Keratinocyte (primary cell): ENCODE measurements at regions not wholly inside any gene's neighbourhood (a gene's known extent, or its start where the extent isn't known, plus 50 kb on each side); places are given as distances from the start of the nearest gene placed in this dataset.

Experiments used
- DNase-seq: peaks from one replicate; pipeline ENCODE4 v3.0.0-alpha.2; 2011; ENCODE audit warnings: low read depth, missing footprints, low spot score
- FAIRE-seq: peaks from 2 replicates; lab custom pipeline; 2011; peaks lifted over from hg19 to GRCh38; lab: Jason Lieb, UNC
- H2AFZ ChIP-seq: 2 replicates; pipeline ENCODE4 v1.6.0; 2012; ENCODE audit warnings: low read length, control low read depth, inconsistent platforms; ENCODE audit not compliant: control insufficient read depth
- H3K27ac ChIP-seq: 2 replicates; pipeline ENCODE4 v1.5.1; 2011; ENCODE audit warnings: low read length; ENCODE audit not compliant: control insufficient read depth, insufficient read depth
- H3K27me3 ChIP-seq: 3 replicates; pipeline ENCODE4 v1.6.0; 2011; ENCODE audit warnings: low read length; ENCODE audit not compliant: control insufficient read depth, insufficient read depth; ENCODE audit errors: extremely low read depth
- H3K36me3 ChIP-seq, 2 experiments: 2 replicates in 1 of 2; 3 replicates in 1 of 2; pipeline ENCODE4 v1.5.1; 2011; ENCODE audit warnings: low read length in 2 of 2, mild to moderate bottlenecking in 1 of 2; ENCODE audit not compliant: control insufficient read depth in 2 of 2, insufficient read depth in 2 of 2; ENCODE audit errors: extremely low read depth in 1 of 2
- H3K4me1 ChIP-seq: 3 replicates; pipeline ENCODE4 v1.5.1; 2011; ENCODE audit warnings: low read length; ENCODE audit not compliant: control insufficient read depth, insufficient read depth; ENCODE audit errors: extremely low read depth
- H3K4me2 ChIP-seq: 3 replicates; pipeline ENCODE4 v1.6.0; 2011; ENCODE audit warnings: low read depth, low read length; ENCODE audit not compliant: control insufficient read depth, insufficient read depth; ENCODE audit errors: extremely low read depth
- H3K4me3 ChIP-seq, 3 experiments: fragments of 200-600 bp in 1 of 3; sonication (generic) in 1 of 3; 2 replicates in 2 of 3; 3 replicates in 1 of 3; pipeline ENCODE4 v1.5.1; 2011 to 2016; ENCODE audit warnings: low read length in 3 of 3, mild to moderate bottlenecking in 3 of 3, control low read depth in 2 of 3, inconsistent platforms in 1 of 3, low read depth in 1 of 3, mixed read lengths in 1 of 3, mixed run types in 1 of 3, moderate library complexity in 1 of 3; ENCODE audit not compliant: control insufficient read depth in 2 of 3, insufficient read depth in 2 of 3; ENCODE audit errors: extremely low read depth in 1 of 3
- H3K79me2 ChIP-seq: 2 replicates; pipeline ENCODE4 v1.6.0; 2012; ENCODE audit warnings: low read length; ENCODE audit not compliant: control insufficient read depth, insufficient read depth
- H3K9ac ChIP-seq: 3 replicates; pipeline ENCODE4 v1.6.0; 2011; ENCODE audit warnings: low read length; ENCODE audit not compliant: control insufficient read depth, insufficient read depth; ENCODE audit errors: extremely low read depth
- H3K9me1 ChIP-seq: 3 replicates; pipeline ENCODE4 v1.6.0; 2011; ENCODE audit warnings: low read length; ENCODE audit not compliant: control insufficient read depth, insufficient read depth; ENCODE audit errors: extremely low read depth
- H3K9me3 ChIP-seq: 2 replicates; pipeline ENCODE4 v1.5.1; 2012; ENCODE audit warnings: low read depth, low read length; ENCODE audit not compliant: control insufficient read depth
- H4K20me1 ChIP-seq: 3 replicates; pipeline ENCODE4 v1.6.0; 2011; ENCODE audit warnings: low read length; ENCODE audit not compliant: control insufficient read depth, insufficient read depth; ENCODE audit errors: extremely low read depth
- EZH2 ChIP-seq: IDR thresholded peaks from one replicate; pipeline ENCODE4 v1.6.1; 2012; ENCODE audit warnings: inconsistent platforms, mild to moderate bottlenecking, low read length, moderate library complexity
- dilution Hi-C: fragments of 300-500 bp; cut with MboI; formaldehyde crosslinking; loops from one replicate; pipeline ENCODE4 v1.7.0; 2020; ENCODE audit warnings: low sequenced_read_pairs; ENCODE audit not compliant: extremely low pct_ligation_motif_present
- TF ChIP-seq, protein P1 (sequence below), 3 experiments: IDR thresholded peaks in 1 of 3; conservative IDR thresholded peaks in 1 of 3; optimal IDR thresholded peaks in 1 of 3; 2 replicates in 2 of 3; 3 replicates in 1 of 3; pipeline versions ENCODE3 to v1.5.1; 2011; ENCODE audit warnings: low read length in 3 of 3, mild to moderate bottlenecking in 3 of 3, moderate library complexity in 2 of 3, control low read depth in 1 of 3, inconsistent platforms in 1 of 3; ENCODE audit not compliant: insufficient read depth in 2 of 3; ENCODE audit errors: extremely low read depth in 1 of 3

DNA sequence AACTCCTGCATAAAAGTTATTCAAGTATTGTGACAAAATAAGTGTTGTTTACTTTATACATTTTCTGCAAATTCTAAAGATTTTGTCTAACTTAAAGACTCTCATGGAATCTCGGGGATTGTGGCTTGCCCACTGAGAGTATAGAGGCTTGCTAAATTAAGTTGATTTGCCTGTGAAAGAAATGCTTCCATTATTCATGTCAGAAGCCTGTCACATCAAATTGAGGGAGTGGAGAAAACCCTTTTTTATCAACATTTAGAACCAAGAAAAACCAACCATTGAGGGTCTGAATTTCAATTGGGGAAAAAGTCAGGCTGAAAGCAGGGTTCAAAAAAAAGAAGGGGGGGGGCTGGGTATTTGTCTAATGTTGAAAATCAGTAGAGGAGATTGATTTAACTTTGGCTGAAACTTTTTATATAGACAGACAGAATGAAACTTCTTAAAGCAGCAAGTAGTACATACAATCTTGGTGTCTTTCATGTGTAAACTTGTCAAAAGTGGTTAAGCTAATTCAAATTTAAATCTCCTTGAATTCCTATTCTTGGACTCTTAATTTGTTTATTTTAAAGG lies 144.8 kb upstream of the CXorf66 start:
- Histone ChIP-seq H4K20me1 (no peaks in the 10 kb centered on the region), H3K9me3 (no peaks in the 10 kb centered on the region), H2AFZ (no peak overlapping the region), H3K4me2 (no peak overlapping the region), H3K36me3 (no peaks in the 10 kb centered on the region), H3K27me3 (peaks cover 2% of the 10 kb centered on the region), H3K4me3 (no peak overlapping the region), H3K4me1 (no peaks in the 10 kb centered on the region), H3K9ac (no peak overlapping the region), H3K79me2 (no peaks in the 10 kb centered on the region), H3K27ac (no peak overlapping the region), H3K9me1 (no peaks in the 10 kb centered on the region)
- DNase-seq, result no peak
- dilution Hi-C loops, result no loop called here
- no peak for FAIRE-seq
- TF ChIP-seq EZH2, result no peak
- TF ChIP-seq, protein P1, sequence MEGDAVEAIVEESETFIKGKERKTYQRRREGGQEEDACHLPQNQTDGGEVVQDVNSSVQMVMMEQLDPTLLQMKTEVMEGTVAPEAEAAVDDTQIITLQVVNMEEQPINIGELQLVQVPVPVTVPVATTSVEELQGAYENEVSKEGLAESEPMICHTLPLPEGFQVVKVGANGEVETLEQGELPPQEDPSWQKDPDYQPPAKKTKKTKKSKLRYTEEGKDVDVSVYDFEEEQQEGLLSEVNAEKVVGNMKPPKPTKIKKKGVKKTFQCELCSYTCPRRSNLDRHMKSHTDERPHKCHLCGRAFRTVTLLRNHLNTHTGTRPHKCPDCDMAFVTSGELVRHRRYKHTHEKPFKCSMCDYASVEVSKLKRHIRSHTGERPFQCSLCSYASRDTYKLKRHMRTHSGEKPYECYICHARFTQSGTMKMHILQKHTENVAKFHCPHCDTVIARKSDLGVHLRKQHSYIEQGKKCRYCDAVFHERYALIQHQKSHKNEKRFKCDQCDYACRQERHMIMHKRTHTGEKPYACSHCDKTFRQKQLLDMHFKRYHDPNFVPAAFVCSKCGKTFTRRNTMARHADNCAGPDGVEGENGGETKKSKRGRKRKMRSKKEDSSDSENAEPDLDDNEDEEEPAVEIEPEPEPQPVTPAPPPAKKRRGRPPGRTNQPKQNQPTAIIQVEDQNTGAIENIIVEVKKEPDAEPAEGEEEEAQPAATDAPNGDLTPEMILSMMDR (optimal IDR thresholded peaks at IDR 0.05 in 1 of 3, IDR thresholded peaks at IDR 0.05 in 1 of 3, conservative IDR thresholded peaks at IDR 0.05 in 1 of 3; ENCODE audit: extremely low read depth in 1 of 3, insufficient read depth in 2 of 3, low read length in 3 of 3), result no peak

DNA sequence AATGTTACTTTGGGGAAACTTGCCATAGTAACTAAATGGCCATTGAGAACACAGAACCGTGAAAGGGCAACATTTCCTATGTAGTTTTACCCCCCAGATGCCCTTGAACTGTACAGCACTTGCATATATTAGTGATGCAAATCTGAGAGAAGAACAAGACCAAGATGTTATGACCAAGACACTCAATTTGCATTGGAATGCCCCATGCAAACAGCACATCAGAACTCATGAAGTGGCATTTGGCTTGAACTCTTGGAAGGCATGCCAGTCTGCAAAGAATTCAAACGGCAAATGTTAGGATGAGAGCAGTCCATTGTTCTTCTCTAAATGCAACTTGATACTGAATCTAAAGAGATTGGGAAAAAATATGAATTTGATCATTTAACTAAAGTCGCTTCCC lies 139.4 kb upstream of the CXorf66 start:
- Histone ChIP-seq H3K4me3 (no peak overlapping the region), H3K9me3 (no peaks in the 10 kb centered on the region), H3K27me3 (no peaks in the 10 kb centered on the region), H3K79me2 (no peaks in the 10 kb centered on the region), H3K36me3 (no peaks in the 10 kb centered on the region), H2AFZ (no peak overlapping the region), H3K4me2 (no peak overlapping the region), H3K9ac (no peak overlapping the region), H3K9me1 (no peaks in the 10 kb centered on the region), H4K20me1 (no peaks in the 10 kb centered on the region), H3K27ac (no peak overlapping the region), H3K4me1 (no peaks in the 10 kb centered on the region)
- FAIRE-seq (no peak), DNase-seq (no peak)
- dilution Hi-C loops, result no loop called here
- TF ChIP-seq EZH2, result no peak
- TF ChIP-seq, protein P1 (optimal IDR thresholded peaks at IDR 0.05 in 1 of 3, IDR thresholded peaks at IDR 0.05 in 1 of 3, conservative IDR thresholded peaks at IDR 0.05 in 1 of 3; ENCODE audit: extremely low read depth in 1 of 3, insufficient read depth in 2 of 3, low read length in 3 of 3), result no peak
